ENCODE measurements at regions not wholly inside any gene's neighbourhood (a gene's known extent, or its start where the extent isn't known, plus 50 kb on each side); places are given as distances from the start of the nearest gene placed in this dataset.

DNA sequence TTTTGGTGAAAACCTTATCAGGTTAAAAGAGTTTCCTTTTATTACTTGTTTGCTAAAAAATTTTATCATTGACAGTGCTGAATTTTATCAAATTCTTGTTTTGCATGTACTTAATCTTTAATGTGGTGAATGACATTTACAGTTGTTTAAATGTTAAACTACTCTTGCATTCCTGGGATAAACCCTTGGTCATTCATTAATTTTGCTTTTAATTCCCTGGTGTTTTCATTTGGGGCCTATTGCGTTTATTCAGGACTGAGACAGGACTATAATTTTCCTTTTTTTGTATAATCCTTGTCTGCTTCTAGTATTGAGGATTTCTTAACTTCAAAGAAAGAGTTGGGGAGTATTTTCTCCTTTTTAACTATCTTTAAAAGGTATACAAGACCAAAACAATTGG, 98.7 kb upstream of the TLL1 start:
- H3K9me3 ChIP-seq (ENCODE audit: control insufficient read depth, insufficient read depth, low read depth, low read length): no peaks in the 10 kb centered on the region
- TF ChIP-seq, protein P1, sequence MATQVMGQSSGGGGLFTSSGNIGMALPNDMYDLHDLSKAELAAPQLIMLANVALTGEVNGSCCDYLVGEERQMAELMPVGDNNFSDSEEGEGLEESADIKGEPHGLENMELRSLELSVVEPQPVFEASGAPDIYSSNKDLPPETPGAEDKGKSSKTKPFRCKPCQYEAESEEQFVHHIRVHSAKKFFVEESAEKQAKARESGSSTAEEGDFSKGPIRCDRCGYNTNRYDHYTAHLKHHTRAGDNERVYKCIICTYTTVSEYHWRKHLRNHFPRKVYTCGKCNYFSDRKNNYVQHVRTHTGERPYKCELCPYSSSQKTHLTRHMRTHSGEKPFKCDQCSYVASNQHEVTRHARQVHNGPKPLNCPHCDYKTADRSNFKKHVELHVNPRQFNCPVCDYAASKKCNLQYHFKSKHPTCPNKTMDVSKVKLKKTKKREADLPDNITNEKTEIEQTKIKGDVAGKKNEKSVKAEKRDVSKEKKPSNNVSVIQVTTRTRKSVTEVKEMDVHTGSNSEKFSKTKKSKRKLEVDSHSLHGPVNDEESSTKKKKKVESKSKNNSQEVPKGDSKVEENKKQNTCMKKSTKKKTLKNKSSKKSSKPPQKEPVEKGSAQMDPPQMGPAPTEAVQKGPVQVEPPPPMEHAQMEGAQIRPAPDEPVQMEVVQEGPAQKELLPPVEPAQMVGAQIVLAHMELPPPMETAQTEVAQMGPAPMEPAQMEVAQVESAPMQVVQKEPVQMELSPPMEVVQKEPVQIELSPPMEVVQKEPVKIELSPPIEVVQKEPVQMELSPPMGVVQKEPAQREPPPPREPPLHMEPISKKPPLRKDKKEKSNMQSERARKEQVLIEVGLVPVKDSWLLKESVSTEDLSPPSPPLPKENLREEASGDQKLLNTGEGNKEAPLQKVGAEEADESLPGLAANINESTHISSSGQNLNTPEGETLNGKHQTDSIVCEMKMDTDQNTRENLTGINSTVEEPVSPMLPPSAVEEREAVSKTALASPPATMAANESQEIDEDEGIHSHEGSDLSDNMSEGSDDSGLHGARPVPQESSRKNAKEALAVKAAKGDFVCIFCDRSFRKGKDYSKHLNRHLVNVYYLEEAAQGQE (IDR thresholded peaks at IDR 0.05; ENCODE audit: insufficient read depth in 1 of 2, low read depth in 2 of 2, low read length in 1 of 2): no peak
- TF ChIP-seq, protein P2, sequence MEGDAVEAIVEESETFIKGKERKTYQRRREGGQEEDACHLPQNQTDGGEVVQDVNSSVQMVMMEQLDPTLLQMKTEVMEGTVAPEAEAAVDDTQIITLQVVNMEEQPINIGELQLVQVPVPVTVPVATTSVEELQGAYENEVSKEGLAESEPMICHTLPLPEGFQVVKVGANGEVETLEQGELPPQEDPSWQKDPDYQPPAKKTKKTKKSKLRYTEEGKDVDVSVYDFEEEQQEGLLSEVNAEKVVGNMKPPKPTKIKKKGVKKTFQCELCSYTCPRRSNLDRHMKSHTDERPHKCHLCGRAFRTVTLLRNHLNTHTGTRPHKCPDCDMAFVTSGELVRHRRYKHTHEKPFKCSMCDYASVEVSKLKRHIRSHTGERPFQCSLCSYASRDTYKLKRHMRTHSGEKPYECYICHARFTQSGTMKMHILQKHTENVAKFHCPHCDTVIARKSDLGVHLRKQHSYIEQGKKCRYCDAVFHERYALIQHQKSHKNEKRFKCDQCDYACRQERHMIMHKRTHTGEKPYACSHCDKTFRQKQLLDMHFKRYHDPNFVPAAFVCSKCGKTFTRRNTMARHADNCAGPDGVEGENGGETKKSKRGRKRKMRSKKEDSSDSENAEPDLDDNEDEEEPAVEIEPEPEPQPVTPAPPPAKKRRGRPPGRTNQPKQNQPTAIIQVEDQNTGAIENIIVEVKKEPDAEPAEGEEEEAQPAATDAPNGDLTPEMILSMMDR (IDR thresholded peaks at IDR 0.05): no peak
- TF ChIP-seq POLR2AphosphoS5 (IDR thresholded peaks at IDR 0.05; ENCODE audit: low read depth, low read length) (no peak), SIN3A (IDR thresholded peaks at IDR 0.05; ENCODE audit: borderline replicate concordance, insufficient read depth, low read depth, low read length) (no peak), TCF7L2 (IDR thresholded peaks at IDR 0.05; ENCODE audit: low read depth, low read length) (no peak)
- no peaks in the 10 kb centered on the region for H3K27me3 ChIP-seq (ENCODE audit: control insufficient read depth, insufficient read depth, low read length)
- in situ Hi-C loops (cut with HindIII; ENCODE audit: low pct_unique_long_range_greater_than_20kb, low sequenced_read_pairs): no loop called here
- intact Hi-C loops (cut with micrococcal nuclease; ENCODE audit: unreplicated experiment): no loop called here
- H3K4me1 ChIP-seq (ENCODE audit: control insufficient read depth, insufficient read depth, low read length): no peaks in the 10 kb centered on the region
- no peak overlapping the region for H3K27ac ChIP-seq (ENCODE audit: low read length)
- BruUV-seq (replicated peaks): no TSS peak
- POLR2A ChIA-PET: no interaction called here
- no peak overlapping the region for H3K4me3 ChIP-seq (ENCODE audit: low read depth in 2 of 2, low read length in 2 of 2)
- DNase-seq (ENCODE audit: low read depth, low spot score): no peak
- CTCF ChIA-PET: no interaction called here
- no peaks in the 10 kb centered on the region for H3K36me3 ChIP-seq (ENCODE audit: control insufficient read depth, insufficient read depth, low read length)
- ATAC-seq: no peak

DNA sequence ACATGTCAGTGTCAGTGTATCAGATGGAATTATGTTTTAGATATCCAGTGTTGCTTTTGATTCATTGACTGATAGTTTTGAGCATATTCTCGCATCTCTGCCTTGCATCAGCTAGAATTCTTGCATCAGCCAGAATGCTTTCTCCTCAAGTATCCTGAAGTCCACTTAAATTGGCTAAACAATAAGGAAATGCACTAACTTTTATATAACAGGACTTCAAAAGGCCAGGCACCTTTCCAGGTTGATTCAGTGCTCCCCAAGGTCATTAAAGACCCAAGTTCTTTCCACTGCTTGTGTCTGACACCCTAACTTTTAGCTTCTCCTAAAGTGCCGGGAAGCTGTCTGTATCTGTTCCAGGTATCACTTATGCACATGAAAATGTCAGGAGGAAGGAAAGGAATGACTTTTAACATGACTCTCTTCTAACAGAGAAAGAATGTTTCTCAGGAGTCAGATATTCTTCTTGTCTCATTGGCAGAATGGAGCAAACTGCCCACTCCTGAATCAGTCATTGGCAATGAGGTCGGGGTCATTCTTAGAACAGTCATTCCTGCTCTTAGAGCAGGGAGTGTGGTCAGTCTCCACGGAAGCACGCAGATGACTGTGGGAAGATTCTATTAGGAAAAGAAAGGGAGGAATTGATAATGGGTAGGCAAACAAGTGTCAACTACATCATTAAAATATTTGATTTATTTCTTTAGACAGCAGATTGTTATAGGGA, 92.9 kb upstream of the TLL1 start:
- in situ Hi-C loops (cut with HindIII; ENCODE audit: low pct_unique_long_range_greater_than_20kb, low sequenced_read_pairs): no loop called here
- ATAC-seq (no peak), DNase-seq (ENCODE audit: low read depth, low spot score) (no peak)
- intact Hi-C loops (cut with micrococcal nuclease; ENCODE audit: unreplicated experiment): no loop called here
- Histone ChIP-seq H3K4me1 (ENCODE audit: control insufficient read depth, insufficient read depth, low read length) (no peaks in the 10 kb centered on the region), H3K27me3 (ENCODE audit: control insufficient read depth, insufficient read depth, low read length) (no peaks in the 10 kb centered on the region), H3K9me3 (ENCODE audit: control insufficient read depth, insufficient read depth, low read depth, low read length) (no peaks in the 10 kb centered on the region), H3K27ac (ENCODE audit: low read length) (no peak overlapping the region), H3K4me3 (ENCODE audit: low read depth in 2 of 2, low read length in 2 of 2) (no peak overlapping the region), H3K36me3 (ENCODE audit: control insufficient read depth, insufficient read depth, low read length) (no peaks in the 10 kb centered on the region)
- CTCF ChIA-PET: no interaction called here
- no TSS peak for BruUV-seq (replicated peaks)
- POLR2A ChIA-PET: no interaction called here
- no peak for TF ChIP-seq TCF7L2 (IDR thresholded peaks at IDR 0.05; ENCODE audit: low read depth, low read length)

DNA sequence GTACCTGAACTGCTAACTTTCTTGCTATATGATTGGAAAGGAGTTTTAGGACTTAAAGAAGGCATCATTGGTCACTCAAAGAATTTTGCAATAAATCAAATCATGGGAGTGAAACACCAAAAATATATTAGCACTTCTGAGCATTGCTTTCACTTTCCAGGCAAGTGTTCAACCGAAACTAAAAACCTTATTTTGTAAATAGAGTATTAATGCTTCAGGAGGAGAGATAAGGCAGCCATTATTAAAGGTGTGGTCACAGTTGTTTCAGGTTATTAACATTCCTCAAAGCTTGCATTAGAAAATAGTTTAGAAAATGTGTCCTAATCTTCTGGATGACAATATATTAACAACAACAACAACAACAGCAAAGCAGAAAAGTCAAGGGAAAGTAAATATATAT, 92.3 kb upstream of the TLL1 start:
- no peak overlapping the region for H3K27ac ChIP-seq (ENCODE audit: low read length)
- DNase-seq (ENCODE audit: low read depth, low spot score): no peak
- no peak for ATAC-seq
- no peaks in the 10 kb centered on the region for H3K4me1 ChIP-seq (ENCODE audit: control insufficient read depth, insufficient read depth, low read length)
- intact Hi-C loops (cut with micrococcal nuclease; ENCODE audit: unreplicated experiment): no loop called here
- TF ChIP-seq TCF7L2 (IDR thresholded peaks at IDR 0.05; ENCODE audit: low read depth, low read length): no peak
- no peak for TF ChIP-seq SIN3A (IDR thresholded peaks at IDR 0.05; ENCODE audit: borderline replicate concordance, insufficient read depth, low read depth, low read length)
- no peak for TF ChIP-seq POLR2AphosphoS5 (IDR thresholded peaks at IDR 0.05; ENCODE audit: low read depth, low read length)
- TF ChIP-seq, protein P2 (IDR thresholded peaks at IDR 0.05): no peak
- TF ChIP-seq, protein P1 (IDR thresholded peaks at IDR 0.05; ENCODE audit: insufficient read depth in 1 of 2, low read depth in 2 of 2, low read length in 1 of 2): no peak
- CTCF ChIA-PET: no interaction called here
- H3K9me3 ChIP-seq (ENCODE audit: control insufficient read depth, insufficient read depth, low read depth, low read length): no peaks in the 10 kb centered on the region
- POLR2A ChIA-PET: no interaction called here
- in situ Hi-C loops (cut with HindIII; ENCODE audit: low pct_unique_long_range_greater_than_20kb, low sequenced_read_pairs): no loop called here
- no TSS peak for BruUV-seq (replicated peaks)
- no peaks in the 10 kb centered on the region for H3K27me3 ChIP-seq (ENCODE audit: control insufficient read depth, insufficient read depth, low read length)
- H3K4me3 ChIP-seq (ENCODE audit: low read depth in 2 of 2, low read length in 2 of 2): no peak overlapping the region
- no peaks in the 10 kb centered on the region for H3K36me3 ChIP-seq (ENCODE audit: control insufficient read depth, insufficient read depth, low read length)
